ENCODE measurements at regions not wholly inside any gene's neighbourhood (a gene's known extent, or its start where the extent isn't known, plus 50 kb on each side); places are given as distances from the start of the nearest gene placed in this dataset.
"Not testable (repeated sequence)": the region's sequence is repeated elsewhere in the genome, so short reads cannot be mapped to it uniquely, and the experiment has no call there.

GRCh38 chr6:90689172-90689571 lies 102.3 kb upstream of the MAP3K7 start:
- no peaks in the 10 kb centered on the region for H3K4me1 Mint-ChIP-seq (ENCODE audit: low read depth)

DNA sequence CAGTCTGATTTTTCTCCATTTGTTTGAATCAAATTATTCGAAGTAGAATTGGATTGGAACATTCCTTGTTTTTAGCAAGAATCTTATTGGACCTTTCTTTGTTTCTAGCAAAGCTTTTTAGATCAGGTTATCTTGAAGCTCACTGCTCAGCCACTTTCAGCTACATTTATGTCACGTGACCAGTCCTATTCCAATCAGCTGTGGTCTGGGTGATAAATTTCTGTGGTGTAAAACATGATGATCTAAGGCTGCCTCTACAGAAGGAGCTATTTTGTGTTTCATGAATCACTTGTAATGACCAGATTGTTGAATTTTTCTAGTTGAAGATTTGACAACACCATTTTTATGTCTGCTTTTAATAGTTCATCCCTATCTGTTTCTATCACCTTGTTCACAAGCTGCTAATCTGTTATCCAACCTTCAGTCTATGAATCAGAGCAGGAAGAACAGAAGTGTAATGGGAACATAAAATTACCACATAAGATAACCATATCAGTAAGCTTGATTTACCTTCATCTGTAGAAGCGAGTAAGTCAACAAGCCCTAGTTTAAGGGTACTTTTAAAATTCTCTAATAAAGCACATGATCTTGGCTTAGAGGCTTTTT lies 101.0 kb upstream of the MAP3K7 start:
- peaks cover 20% of the 10 kb centered on the region for H3K27me3 Mint-ChIP-seq (ENCODE audit: low read depth)
- H3K27ac Mint-ChIP-seq, result no peak overlapping the region
- CTCF ChIA-PET, result no interaction called here
- no peaks in the 10 kb centered on the region for H3K4me1 Mint-ChIP-seq (ENCODE audit: low read depth)
- intact Hi-C loops (cut with micrococcal nuclease), result no loop called here
- no peak for DNase-seq
- no peaks in the 10 kb centered on the region for H3K36me3 Mint-ChIP-seq (ENCODE audit: low read depth)
- no peak overlapping the region for H3K4me3 Mint-ChIP-seq
- H3K9me3 Mint-ChIP-seq, result no peaks in the 10 kb centered on the region

More at GRCh38 chr6:90689172-90689571, 102.3 kb upstream of the MAP3K7 start:
- Mint-ChIP-seq H3K27ac (no peak overlapping the region), H3K9me3 (no peaks in the 10 kb centered on the region), H3K4me3 (no peak overlapping the region), H3K27me3 (ENCODE audit: low read depth) (peaks cover 19% of the 10 kb centered on the region), H3K36me3 (ENCODE audit: low read depth) (no peaks in the 10 kb centered on the region)
- no peak for DNase-seq
- CTCF ChIA-PET, result interaction anchor here (1.0 kb wide), 1 partner anchor 66 kb away, joined by 4 read pairs; no protein-coding TSS in a partner anchor
- intact Hi-C loops (cut with micrococcal nuclease), result no loop called here

GRCh38 chr6:90681863-90682262 lies 95.0 kb upstream of the MAP3K7 start:
- peaks cover 7% of the 10 kb centered on the region for H3K27me3 Mint-ChIP-seq (ENCODE audit: low read depth)
- no peaks in the 10 kb centered on the region for H3K4me1 Mint-ChIP-seq (ENCODE audit: low read depth)
- no peak for DNase-seq
- no peaks in the 10 kb centered on the region for H3K36me3 Mint-ChIP-seq (ENCODE audit: low read depth)
- CTCF ChIA-PET, result no interaction called here
- H3K4me3 Mint-ChIP-seq, result no peak overlapping the region
- intact Hi-C loops (cut with micrococcal nuclease), result no loop called here
- H3K27ac Mint-ChIP-seq, result no peak overlapping the region
- no peaks in the 10 kb centered on the region for H3K9me3 Mint-ChIP-seq

- no peaks in the 10 kb centered on the region for H3K9me3 Mint-ChIP-seq
- no peak for DNase-seq
- H3K4me3 Mint-ChIP-seq, result no peak overlapping the region
- CTCF ChIA-PET, result interaction anchor here (0.9 kb wide), 1 partner anchor 11 kb away, joined by 3 read pairs; no protein-coding TSS in a partner anchor
- H3K36me3 Mint-ChIP-seq (ENCODE audit: low read depth), result no peaks in the 10 kb centered on the region
- peaks cover 3% of the 10 kb centered on the region for H3K27me3 Mint-ChIP-seq (ENCODE audit: low read depth)
- H3K27ac Mint-ChIP-seq, result no peak overlapping the region
- intact Hi-C loops (cut with micrococcal nuclease), result no loop called here
- no peaks in the 10 kb centered on the region for H3K4me1 Mint-ChIP-seq (ENCODE audit: low read depth)
Observed at GRCh38 chr6:90678049-90678779, 91.3 kb upstream of the MAP3K7 start.

- no peak overlapping the region for H3K27ac Mint-ChIP-seq
- no peaks in the 10 kb centered on the region for H3K4me1 Mint-ChIP-seq (ENCODE audit: low read depth)
- no peak for DNase-seq
- no peak overlapping the region for H3K4me3 Mint-ChIP-seq
- CTCF ChIA-PET, result interaction anchor here (0.9 kb wide), 1 partner anchor 11 kb away, joined by 3 read pairs; no protein-coding TSS in a partner anchor
- peaks cover 3% of the 10 kb centered on the region for H3K27me3 Mint-ChIP-seq (ENCODE audit: low read depth)
- intact Hi-C loops (cut with micrococcal nuclease), result no loop called here
- H3K36me3 Mint-ChIP-seq (ENCODE audit: low read depth), result no peaks in the 10 kb centered on the region
- no peaks in the 10 kb centered on the region for H3K9me3 Mint-ChIP-seq
Observed at GRCh38 chr6:90677440-90677839, 90.6 kb upstream of the MAP3K7 start.

DNA sequence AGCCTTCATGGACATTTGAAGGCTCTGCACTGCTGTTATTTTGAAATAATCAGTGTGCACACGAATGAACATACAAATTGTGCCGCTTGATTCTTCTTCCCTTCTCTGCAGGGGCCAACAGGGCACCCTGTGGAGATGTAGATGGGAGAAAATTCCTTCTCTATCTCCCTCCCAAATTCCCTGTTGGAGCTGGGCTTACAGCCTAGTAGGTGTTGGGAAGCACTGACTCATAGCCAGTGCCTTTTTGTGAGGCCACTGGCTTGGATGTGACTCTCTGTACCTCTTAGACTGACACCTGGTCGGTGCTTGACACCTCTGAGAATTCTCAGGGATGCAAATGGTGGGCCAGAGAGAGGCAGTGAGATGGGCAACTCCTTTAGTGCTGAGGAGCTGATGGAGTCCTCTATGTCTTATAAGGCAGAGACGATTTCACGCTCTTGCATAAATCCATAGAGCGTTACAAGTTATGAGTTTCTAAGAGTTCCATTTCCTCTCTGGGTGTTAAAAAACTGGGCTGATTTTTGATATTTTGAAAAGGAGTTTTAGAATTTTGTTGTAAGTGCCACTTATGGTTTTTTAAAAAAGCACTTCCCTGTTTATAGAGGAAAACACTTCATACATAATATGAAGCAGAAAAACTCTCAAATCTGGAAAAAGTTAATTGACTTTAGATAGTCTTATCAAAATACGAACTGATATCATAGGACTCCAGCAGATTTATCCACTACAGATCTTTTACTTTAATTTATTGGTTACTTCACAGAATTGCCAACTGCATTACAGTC lies 89.8 kb upstream of the MAP3K7 start:
- no peak for DNase-seq
- H3K9me3 Mint-ChIP-seq, result no peaks in the 10 kb centered on the region

DNA sequence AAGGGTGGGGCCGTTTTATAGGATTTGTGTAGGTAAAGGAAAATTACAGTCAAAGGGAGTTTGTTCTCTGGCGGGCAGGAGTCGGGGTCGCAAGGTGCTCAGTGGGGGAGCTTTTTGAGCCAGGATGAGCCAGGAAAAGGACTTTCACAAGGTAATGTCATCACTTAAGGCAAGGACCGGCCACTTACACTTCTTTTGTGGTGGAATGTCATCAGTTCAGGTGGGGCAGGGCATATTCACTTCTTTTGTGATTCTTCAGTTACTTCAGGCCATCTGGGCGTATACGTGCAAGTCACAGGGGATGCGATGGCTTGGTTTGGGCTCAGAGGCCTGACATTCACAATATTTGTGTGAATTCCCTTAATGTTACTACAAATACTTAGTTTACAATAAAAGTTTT lies 88.2 kb upstream of the MAP3K7 start:
- H3K27me3 Mint-ChIP-seq (ENCODE audit: low read depth); H3K36me3 Mint-ChIP-seq (ENCODE audit: low read depth); intact Hi-C loops (cut with micrococcal nuclease); H3K27ac Mint-ChIP-seq; H3K4me1 Mint-ChIP-seq (ENCODE audit: low read depth); H3K9me3 Mint-ChIP-seq; CTCF ChIA-PET; H3K4me3 Mint-ChIP-seq; DNase-seq: not testable (repeated sequence)

More for the DNA sequence above, 89.8 kb upstream of the MAP3K7 start:
- H3K27me3 Mint-ChIP-seq (ENCODE audit: low read depth), result peaks cover 3% of the 10 kb centered on the region
- CTCF ChIA-PET, result no interaction called here
- no peak overlapping the region for H3K4me3 Mint-ChIP-seq
- intact Hi-C loops (cut with micrococcal nuclease), result no loop called here
- no peaks in the 10 kb centered on the region for H3K36me3 Mint-ChIP-seq (ENCODE audit: low read depth)
- no peak overlapping the region for H3K27ac Mint-ChIP-seq
- no peaks in the 10 kb centered on the region for H3K4me1 Mint-ChIP-seq (ENCODE audit: low read depth)

DNA sequence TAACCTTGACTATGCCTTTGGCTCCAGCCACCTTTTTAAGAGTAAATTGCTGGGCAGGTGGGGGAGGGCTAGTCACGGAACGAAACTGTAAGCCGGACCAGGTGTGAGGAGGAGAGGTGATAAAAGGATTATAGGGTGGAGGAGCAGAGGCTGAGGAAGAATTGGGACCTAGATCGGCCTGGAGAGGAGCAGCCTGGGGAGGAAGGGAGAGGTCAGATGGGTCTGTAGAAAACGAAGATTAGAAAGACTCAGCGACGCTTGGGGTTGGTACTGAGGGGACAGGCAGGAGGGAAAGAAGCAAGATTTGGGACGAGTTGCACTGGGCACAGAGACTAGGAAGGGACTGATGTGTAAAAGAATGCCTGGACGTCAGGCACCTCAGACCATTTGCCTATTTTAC lies 87.2 kb upstream of the MAP3K7 start:
- H3K36me3 Mint-ChIP-seq (ENCODE audit: low read depth); H3K4me3 Mint-ChIP-seq: not testable (repeated sequence)

DNA sequence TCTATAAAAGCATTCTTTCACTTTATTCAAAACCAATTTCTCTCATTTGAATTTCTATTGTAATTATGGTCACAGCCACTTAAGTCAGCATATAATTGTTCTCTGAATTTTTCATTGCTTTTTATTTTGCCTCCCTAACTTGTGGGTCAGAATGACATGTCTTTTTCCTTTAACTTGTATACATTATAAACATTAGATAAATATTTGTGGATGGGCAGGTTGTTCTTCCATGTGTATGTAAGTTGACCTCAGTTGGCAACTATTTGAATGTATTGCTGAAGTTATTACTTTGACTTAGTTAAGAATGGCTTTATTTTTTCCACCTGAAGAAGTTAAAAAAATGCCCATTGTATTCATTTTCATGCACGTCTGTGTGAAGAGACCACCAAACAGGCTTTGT lies 83.0 kb upstream of the MAP3K7 start:
- no peak overlapping the region for H3K27ac Mint-ChIP-seq
- no peaks in the 10 kb centered on the region for H3K4me1 Mint-ChIP-seq (ENCODE audit: low read depth)
- intact Hi-C loops (cut with micrococcal nuclease), result no loop called here
- CTCF ChIA-PET, result no interaction called here
- no peak for DNase-seq
- H3K27me3 Mint-ChIP-seq (ENCODE audit: low read depth), result peaks cover 3% of the 10 kb centered on the region
- no peak overlapping the region for H3K4me3 Mint-ChIP-seq
- H3K36me3 Mint-ChIP-seq (ENCODE audit: low read depth), result no peaks in the 10 kb centered on the region
- H3K9me3 Mint-ChIP-seq, result no peaks in the 10 kb centered on the region

More for the DNA sequence above, 87.2 kb upstream of the MAP3K7 start:
- intact Hi-C loops (cut with micrococcal nuclease); H3K27me3 Mint-ChIP-seq (ENCODE audit: low read depth); CTCF ChIA-PET; H3K27ac Mint-ChIP-seq; H3K4me1 Mint-ChIP-seq (ENCODE audit: low read depth); H3K9me3 Mint-ChIP-seq; DNase-seq: not testable (repeated sequence)

DNA sequence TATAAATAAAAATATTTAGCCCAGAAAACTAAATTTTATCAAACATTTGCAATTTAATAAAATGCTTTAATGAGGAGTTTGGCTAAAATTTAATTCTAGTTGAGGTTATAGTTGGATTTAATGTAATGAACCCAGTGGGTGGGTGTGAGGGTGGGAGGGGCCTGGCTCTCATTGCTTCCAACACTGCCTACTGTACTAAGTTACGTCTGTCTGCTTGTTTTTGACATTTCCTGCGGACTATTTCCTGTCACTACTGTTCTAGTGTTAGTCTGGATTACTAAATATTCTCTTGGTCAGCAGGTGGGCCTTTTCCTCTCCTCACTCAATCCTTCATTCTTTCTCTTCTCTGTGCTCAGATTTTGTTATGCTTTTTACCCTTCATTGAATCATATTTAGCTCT lies 82.5 kb upstream of the MAP3K7 start:
- Mint-ChIP-seq H3K36me3 (ENCODE audit: low read depth) (no peaks in the 10 kb centered on the region), H3K4me3 (no peak overlapping the region), H3K9me3 (no peaks in the 10 kb centered on the region), H3K27ac (no peak overlapping the region), H3K4me1 (ENCODE audit: low read depth) (no peaks in the 10 kb centered on the region), H3K27me3 (ENCODE audit: low read depth) (peaks cover under 1% of the 10 kb centered on the region)
- intact Hi-C loops (cut with micrococcal nuclease), result no loop called here
- DNase-seq, result no peak
- CTCF ChIA-PET, result no interaction called here

GRCh38 chr6:90668141-90668540 lies 81.3 kb upstream of the MAP3K7 start:
- Mint-ChIP-seq H3K4me1 (ENCODE audit: low read depth) (no peaks in the 10 kb centered on the region), H3K9me3 (peaks cover under 1% of the 10 kb centered on the region), H3K36me3 (ENCODE audit: low read depth) (no peaks in the 10 kb centered on the region), H3K4me3 (no peak overlapping the region), H3K27me3 (ENCODE audit: low read depth) (no peaks in the 10 kb centered on the region), H3K27ac (no peak overlapping the region)
- CTCF ChIA-PET, result no interaction called here
- DNase-seq, result no peak
- intact Hi-C loops (cut with micrococcal nuclease), result no loop called here

DNA sequence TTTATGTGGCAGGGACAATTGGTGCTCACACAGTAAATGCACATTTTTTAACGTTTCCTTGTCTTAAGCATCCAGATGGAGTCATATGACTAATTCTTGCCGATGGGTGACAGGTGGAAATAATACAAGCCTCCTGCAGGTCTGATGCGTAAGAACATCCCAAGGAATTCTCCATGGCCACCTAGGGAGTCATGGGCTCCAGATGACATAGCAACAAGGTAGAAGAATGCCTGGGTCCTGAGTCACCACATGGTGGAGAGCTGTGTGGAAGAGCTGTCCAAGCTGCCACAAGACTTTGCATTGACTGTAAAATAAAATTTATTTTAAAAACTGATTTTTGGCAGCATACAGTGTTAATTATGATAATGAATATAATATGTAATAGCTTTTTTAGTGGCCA lies 77.0 kb upstream of the MAP3K7 start:
- no peaks in the 10 kb centered on the region for H3K27me3 Mint-ChIP-seq (ENCODE audit: low read depth)
- H3K27ac Mint-ChIP-seq, result no peak overlapping the region
- no peaks in the 10 kb centered on the region for H3K36me3 Mint-ChIP-seq (ENCODE audit: low read depth)
- H3K4me1 Mint-ChIP-seq (ENCODE audit: low read depth), result no peaks in the 10 kb centered on the region
- H3K4me3 Mint-ChIP-seq, result no peak overlapping the region
- DNase-seq, result no peak
- H3K9me3 Mint-ChIP-seq, result peaks cover 11% of the 10 kb centered on the region
- CTCF ChIA-PET, result no interaction called here
- intact Hi-C loops (cut with micrococcal nuclease), result no loop called here
